HG03039 (cell line): ENCODE measurements at regions not wholly inside any gene's neighbourhood (a gene's known extent, or its start where the extent isn't known, plus 50 kb on each side); places are given as distances from the start of the nearest gene placed in this dataset.

Experiments
- ATAC-seq: cut with Tn5 transposase; IDR thresholded peaks from one replicate; pipeline ENCODE4 v1.9.1; 2021; ENCODE audit warnings: mild to moderate bottlenecking, moderate library complexity; ENCODE audit not compliant: unreplicated experiment

DNA sequence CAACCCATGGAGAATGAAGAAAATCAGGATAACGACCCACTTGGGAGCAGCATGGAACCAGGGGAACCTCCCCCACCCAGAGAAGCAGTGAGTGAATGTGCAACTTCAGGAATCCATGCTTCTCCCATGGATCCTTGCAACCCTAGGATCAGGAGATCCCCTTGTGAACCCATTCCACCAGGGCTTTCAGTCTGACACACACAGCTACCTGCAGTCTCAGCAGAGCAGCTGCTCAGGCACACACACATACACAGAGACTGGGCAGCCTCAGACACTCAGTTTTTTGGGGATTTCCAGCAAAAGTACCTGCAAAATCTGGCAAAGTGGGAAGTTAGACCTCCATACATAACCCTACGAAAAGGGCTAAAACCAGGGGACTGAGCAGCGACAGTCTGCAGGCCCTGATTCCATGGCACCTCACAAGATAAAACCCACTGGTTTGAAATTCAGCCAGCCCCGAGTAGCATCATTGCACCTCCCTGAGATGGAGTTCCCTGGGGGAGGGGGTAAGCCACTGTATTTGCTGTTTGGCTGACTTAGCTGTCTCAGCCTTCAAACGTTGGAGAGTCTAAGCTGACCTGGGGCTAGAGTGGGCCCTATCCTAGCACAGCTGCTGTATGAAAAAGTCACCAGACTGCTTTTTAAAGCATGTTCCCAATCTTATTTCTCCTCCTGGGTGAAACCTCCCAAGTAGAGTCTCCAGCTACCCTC is 737.5 kb upstream of the NDST4 start:
- ATAC-seq = peak; percentile 76

DNA sequence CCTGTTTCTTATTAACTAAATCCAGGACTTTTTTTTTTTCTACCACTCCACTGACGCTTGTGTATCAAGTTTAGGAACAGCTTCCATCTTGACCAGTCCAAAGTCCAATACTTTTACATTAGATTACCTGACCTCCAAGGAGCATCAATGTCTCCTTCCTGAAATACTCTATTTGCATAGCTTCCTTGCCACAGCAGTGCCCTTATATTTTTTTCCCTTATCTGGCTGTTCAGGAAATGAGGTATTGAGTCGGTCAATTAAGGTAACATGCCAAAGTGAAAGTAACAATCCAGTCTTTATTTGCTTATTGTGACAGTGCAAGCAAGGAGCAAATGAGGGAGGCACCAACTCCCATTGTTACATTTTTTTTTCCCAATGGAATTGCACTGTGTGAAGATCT is 730.8 kb upstream of the NDST4 start:
- ATAC-seq = no peak

DNA sequence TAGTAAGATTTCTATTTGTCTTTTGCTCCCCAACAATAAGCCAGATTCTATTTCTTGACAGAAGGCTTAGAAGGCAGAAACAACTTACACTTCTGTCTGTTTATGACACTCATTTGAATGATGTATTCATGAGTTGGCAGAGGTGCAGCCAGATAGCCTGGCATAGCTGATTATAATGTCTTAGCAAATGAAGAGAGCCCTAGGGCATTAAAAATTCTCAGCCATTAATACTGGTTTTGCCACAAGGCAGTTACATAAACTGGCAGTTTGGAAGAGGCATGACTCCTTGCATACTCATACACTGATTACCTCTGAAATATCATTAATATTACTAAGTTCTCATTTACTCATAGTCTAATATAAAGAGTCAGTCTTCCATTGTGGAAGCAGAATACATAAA is 728.5 kb upstream of the NDST4 start:
- no peak for ATAC-seq

DNA sequence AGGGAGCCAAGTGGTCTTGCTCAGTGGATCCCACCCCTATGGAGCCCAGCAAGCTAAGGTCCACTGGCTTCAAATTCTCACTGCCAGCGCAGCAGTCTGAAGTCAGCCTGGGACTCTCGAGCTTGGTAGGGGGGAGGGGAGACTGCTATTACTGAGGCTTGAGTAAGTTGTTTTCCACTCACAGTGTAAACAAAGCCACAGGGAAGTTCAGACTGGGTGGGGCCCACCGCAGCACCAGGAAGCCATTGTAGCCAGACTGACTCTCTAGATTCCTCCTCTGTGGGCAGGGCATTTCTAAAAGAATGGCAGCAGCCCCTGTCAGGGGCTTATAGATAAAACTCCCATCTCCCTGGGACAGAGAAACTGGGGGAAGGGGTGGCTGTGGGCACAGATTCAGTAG is 721.0 kb upstream of the NDST4 start:
- no peak for ATAC-seq

DNA sequence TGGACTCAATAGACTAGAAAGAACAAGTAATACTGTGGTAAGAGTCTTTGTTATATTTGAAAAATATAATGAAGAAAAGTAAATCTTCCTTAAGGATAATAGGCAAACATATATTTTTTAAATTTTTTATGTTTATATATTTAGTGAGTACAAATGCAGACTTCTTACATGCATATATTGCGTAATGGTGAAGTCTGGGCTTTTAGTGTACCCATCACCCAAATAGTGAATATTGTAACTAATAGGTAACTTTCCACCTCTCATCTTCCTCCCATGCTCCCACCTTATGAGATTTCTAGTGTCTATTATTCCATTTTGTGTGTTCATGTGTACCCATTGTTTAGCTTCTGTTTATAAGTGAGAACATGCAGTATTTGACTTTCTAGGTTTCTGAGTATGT is 711.2 kb upstream of the NDST4 start:
- ATAC-seq = no peak

DNA sequence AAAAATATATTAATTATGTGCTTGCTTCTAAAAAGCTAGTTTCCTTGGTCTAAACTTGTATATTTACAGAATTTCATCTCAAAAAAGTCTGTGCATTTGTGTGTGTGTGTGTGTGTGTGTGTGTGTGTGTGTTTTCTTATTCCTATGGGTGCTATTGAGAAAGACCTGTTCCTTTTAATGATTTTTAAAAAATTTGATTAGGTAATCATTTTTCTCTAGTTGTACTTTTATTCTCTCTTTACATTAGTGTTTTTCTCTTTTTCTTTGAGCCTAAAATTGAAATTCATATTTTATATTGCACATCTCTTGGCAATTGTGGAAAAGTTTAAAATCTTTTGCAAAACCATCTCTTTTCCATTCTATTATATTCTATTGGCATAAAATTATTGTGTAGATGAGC is 690.4 kb upstream of the NDST4 start:
- ATAC-seq = no peak

DNA sequence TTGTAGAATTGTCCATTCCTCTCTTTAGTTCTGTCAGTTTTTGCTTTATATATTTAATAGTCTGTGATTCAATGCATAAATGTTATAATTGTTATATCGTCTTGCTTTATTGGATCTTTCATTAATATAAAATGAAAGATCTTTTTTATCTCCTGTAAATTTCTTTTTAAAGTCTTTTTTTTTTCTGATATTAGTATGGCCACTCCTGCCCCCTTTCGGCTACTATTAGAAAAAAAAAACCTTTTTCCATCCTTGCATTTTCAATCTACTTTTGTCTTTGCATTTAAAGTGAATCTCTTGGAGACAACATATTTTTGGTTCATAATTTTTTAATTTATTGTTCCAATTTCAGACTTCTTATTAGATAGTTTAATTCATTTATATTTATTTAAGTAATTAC is 677.4 kb upstream of the NDST4 start:
- ATAC-seq = no peak

DNA sequence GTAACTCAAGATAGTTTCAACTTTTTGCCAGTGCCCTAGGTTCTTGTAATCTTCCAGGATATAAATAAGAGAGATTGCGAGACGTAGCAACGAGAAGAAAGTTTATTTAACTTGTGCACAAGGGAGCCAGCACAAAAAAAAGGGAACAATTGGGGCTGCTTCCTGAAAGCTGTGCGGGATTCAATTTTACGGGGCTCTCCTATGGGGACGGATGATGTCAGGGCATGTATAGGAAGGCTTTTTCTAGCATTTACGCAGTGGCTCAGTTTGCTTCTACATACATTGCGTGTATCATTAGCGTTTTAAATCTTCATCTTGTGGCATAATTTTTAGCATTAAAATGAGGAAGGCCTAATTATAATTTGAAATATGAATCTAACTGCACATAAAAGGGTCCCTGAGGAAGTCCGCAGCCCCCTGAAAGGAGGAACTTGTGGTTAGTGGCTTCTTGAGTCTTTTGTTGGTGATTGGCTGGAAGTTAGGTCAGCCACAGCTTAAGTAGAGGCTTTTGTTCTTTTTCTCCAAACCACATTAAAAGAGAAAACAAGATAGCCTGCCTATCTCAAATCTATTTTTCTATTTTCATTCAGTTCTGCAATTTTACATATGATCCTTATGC is 668.2 kb upstream of the NDST4 start:
- ATAC-seq = no peak

DNA sequence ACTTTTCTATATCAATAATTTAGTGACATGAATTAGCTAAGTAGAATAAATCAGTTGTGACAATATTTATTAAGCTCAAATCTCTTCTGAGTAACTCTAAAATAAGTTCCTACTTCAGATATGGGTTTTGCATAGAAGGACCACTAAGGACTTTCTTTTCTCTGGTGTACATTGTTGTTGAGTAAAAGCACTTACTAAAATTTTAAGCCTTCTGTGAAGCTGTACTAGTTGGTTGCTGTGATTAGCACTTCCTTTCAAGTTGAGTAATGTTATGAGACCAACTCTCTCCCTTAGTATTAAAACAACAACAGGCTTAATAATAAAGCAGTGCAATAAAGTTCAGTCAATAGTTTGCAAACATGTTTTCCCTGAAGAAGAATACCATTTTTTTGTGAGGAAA is 667.4 kb upstream of the NDST4 start:
- ATAC-seq = peak; percentile 51

DNA sequence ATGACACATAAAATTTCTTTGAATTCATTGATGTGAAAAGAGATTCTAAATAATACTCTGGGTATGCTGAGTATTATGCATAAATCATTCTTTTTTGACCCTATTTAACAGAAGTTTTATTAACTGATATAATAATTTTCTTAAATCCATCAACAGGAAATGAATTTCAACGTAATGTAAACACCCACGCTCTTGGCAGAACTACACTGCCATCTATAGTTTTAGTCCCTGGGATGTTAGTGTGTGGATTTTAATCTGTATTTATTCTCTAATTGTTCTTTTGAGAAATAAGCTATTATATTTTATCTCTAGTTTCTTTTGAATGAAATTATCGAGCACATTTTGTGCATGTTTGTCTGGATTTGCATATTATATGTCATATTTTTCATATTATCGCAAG is 666.8 kb upstream of the NDST4 start:
- no peak for ATAC-seq

DNA sequence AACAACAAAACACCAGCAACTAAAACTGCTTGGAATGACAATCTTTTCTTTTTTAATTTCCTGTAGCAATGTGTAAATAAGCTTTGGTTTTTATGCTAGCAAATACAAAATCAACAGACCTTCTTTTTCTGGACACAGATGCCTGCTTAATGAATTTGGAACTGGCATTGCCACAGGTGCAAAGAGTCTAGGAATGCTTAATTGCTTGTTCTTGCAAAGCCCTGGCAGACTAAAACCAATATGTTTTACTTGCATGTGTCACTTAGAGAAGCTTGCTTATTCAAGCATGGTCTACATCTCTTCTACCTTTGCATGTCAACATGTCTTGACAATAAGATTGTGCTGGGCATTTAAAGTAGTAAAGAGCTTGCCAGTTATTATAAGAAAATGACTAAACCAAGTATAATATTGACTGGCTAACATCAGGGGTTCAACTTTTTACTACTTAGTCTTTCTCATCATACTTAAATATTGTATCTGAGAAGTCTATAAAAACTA is 656.7 kb upstream of the NDST4 start:
- no peak for ATAC-seq

DNA sequence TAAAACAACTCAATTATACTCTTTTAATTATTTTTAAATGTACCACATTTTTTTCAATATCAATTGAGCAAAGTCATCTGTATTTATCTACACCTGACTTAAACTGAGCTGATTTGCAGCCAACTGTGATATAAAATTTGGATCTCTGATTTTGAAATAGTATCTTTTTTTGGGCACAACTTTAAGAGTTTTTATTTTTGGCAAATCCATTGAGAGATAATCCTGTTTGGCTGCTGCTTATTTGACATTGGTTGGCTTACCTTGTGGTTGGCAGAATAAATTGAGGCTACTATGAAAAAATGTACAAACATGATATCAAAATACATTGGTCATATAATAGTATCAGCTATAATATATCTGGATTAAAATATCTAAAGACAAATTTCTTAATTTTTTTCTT is 656.0 kb upstream of the NDST4 start:
- no peak for ATAC-seq

DNA sequence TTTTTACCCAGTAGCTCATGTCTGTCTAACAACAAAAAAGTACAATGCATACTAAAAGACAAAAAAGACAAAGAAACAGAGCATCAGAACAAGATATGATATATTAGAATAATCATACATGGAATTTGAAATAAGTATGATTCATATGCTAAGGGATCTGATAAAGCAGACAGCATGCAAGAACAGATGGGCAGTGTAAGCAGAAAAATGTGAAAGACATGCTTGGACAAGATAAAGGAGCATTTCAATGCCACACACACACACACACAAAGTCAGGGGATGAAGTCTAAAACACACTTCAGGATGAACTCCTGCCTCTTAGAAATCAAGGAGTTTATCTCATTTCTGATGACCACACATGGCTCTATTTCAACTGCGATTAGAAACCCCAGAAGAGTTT is 649.6 kb upstream of the NDST4 start:
- ATAC-seq = no peak

DNA sequence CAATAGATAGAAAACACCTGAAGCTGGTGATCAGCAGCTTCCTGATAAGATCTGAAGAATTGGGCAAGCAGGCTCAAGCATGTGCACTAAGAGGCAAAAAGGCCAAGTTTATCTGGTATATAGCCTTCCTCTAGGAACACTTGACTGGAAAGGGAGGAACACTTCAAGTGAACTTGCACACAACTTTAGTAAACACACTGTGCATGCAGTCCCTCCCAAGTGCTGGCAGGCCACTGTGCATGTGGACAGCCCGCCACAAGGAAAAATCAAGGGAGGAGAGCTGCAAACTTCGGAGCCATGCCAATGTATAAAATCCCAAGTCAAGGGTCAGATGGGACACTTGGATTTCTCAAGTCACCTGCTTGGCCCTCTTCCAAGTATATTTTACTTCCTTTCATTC is 645.8 kb upstream of the NDST4 start:
- ATAC-seq = no peak

DNA sequence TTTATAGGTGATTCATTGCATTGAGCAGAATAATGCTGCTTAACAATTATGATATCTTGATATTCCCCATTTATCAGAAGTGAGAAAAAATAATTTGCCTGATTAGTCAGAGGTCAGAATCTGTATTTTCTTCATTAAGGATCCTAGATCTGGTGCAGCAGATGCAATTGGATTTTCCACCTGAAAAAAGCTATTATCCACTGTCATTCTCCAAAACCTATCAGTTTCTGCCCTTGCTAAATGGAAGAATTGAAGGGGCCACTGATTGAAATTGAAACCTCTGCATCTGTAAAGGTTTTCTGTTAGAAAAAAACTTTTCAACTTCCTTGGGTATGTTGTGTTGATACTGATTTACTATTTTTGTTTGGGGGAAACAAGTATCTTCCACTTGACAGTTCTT is 636.0 kb upstream of the NDST4 start:
- ATAC-seq = no peak

DNA sequence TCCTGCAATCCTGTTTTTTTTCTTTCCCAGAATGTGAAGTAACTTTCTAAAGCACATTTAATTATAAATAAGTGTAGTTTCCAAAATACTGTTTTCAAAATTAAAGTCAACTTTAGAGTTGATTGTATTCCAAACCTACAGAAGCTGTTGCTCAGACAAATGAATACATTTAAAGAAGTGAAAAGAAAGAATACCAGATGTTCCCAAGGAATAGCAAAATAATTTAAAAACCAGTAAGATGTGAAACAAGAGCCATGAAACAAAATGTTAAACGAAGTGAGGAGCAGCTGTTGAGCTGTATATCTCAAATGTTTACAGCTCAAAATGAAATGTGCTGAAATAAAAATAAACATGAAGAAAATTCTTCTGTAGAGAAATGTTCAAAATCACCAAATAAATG is 627.4 kb upstream of the NDST4 start:
- ATAC-seq = no peak

DNA sequence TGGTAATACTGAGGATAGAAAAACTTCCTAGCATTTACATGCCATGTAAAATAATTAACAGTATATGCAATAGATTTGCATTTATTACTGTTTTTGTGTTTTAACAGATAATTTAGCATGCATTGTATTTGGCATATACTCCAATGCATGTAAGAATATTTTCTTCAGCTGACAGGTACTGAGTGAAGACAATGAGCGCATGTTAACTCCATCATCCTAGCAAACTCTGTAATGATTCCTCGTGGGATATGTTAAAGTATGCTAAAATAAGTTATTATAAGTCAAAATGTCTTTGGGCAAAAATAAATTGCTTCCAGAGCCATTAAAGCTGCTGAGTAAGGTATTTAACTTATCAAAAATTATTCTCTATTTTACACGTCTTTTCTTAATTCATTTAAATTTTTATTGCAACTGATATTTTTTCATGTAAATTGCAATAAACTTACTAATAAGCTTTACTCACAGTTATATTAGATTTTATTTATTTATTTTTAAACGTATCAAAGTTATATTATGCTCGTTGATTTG is 616.4 kb upstream of the NDST4 start:
- no peak for ATAC-seq

DNA sequence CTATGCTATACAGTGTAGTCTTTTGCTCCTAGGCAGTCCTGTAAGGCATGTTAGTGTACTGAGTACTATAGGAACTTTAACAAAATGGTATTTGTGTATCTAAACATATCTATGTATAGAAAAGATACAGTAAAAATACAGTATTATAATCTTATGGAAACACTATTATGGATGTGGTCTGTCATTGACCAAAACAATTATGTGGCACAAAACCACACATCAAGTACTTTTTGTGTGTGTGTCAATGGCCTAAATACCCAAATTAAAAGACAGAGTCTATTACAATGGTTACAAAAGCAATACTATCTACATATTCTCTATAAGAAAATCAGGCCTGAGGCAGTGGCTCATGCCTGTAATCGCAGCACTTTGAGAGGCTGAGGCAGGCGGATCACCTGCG is 610.2 kb upstream of the NDST4 start:
- no peak for ATAC-seq

DNA sequence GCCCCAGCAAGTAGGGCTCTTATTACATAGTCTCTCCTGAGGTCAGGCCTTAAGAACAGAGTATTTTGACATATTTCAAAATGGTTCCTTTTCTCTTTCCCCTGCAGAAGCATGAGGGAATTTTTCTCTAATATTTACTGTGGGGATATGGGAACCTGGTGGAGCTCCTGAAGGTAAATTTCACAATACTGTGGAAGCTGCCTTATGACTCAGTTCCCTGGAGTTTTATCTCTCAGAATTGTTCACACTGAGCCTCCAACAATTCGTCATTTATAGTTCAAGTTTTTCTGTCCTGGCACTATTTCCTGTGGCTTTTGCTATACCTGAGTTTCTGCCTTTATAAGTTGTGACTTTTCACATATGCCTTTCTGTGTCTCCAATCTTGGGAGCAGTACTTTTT is 607.2 kb upstream of the NDST4 start:
- no peak for ATAC-seq

DNA sequence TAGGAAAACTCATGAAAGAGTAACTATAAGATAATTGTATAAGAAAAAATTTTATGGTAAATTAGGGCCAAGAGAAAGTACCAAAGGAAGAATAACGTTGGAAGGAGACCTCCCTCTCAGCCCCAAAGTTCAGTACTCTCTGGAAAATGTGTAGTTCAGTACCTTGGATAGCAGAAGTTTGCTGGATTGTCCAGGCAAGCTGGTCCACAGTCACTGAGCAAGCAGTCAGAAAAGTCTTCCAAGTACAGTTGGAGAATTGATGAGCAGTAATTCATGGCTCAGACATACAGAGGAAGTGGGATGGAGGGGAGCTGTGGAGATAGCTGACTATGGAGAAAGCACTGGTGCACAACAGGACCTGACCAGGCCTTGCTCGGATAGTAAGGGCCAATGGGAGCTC is 598.2 kb upstream of the NDST4 start:
- ATAC-seq = no peak

DNA sequence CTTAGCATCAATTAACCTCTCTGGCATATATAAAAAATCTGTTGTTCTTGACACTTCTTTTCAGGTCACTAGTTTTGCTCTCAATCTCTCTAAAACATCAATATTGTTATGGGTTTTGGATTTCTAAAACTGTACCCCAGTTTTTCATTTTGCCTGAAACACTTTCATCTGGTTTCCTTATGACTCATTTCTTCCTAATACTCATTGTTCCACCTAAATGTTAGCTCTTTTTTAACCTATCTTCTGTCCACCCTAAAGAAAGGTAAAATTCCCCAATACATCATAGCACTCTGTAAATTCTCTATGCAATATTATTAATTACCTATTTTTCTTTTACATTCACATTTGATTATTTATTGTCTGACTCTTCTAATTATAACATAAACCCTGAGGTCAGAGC is 575.5 kb upstream of the NDST4 start:
- ATAC-seq = no peak

DNA sequence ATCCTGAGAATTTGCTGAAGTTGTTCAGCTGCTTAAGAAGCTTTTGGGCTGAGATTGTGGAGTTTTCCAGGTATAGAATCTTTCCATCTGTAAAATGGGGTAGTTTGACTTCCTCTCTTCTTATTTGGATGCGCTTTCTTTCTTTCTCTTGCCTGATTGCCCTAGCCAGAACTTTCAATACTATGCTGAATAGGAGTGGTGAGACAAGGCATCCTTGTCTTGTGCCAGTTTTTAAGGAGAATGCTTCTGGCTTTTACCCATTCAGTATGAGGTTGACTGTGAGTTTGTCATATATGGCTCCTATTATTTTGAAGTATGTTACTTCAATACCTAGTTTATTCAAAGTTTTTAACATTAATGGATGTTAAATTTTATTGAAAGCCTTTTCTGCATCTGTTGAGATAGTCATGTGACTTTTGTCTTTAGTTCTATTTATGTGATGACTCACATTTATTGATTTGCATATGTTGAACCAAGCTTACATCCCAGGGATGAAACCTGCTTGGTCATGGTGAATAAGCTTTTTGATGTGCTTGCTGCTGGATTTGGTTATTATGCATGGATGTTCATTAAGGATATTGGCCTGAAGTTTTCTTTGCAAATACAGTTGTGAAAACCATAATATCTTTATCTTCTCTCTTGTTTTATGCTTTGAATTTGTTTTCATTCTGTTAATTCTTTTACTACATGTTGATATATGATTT is 573.8 kb upstream of the NDST4 start:
- no peak for ATAC-seq
